MCF 10A (cell line): ENCODE measurements at regions not wholly inside any gene's neighbourhood (a gene's known extent, or its start where the extent isn't known, plus 50 kb on each side); places are given as distances from the start of the nearest gene placed in this dataset.

Experiments used
- BruUV-seq: library from RNA; stranded (reverse); fragments of 400-500 nt; replicated peaks from 2 replicates; lab custom pipeline; 2021; lab: Mats Ljungman, UMichigan
- CTCF ChIA-PET: fragments of 300-600 bp; sonication (Branson Sonifier 250); formaldehyde crosslinking; extraction: SDS; loops from one replicate; lab custom pipeline; 2021; ENCODE audit warnings: antibody characterized with exemption, inconsistent platforms; lab: Yijun Ruan, JAX
- POLR2A ChIA-PET: fragments of 300-600, 350-650 bp; sonication (Branson Sonifier 250); formaldehyde crosslinking; extraction: SDS; loops from one replicate; lab custom pipeline; 2020; ENCODE audit warnings: antibody characterized with exemption, inconsistent platforms; lab: Yijun Ruan, JAX
- DNase-seq: peaks from one replicate; pipeline ENCODE4 v3.0.0-alpha.2; 2018; ENCODE audit not compliant: unreplicated experiment
- H3K27ac Mint-ChIP-seq: one replicate; pipeline ENCODE4 v1.8.0; 2022; ENCODE audit warnings: mild to moderate bottlenecking, low read depth, mixed read lengths; ENCODE audit not compliant: unreplicated experiment
- H3K27me3 Mint-ChIP-seq: one replicate; pipeline ENCODE4 v1.8.0; 2022; ENCODE audit warnings: mixed read lengths; ENCODE audit not compliant: insufficient read depth, unreplicated experiment
- H3K36me3 Mint-ChIP-seq: one replicate; pipeline ENCODE4 v1.8.0; 2022; ENCODE audit warnings: mild to moderate bottlenecking, moderate library complexity, mixed read lengths; ENCODE audit not compliant: insufficient read depth, unreplicated experiment
- H3K4me1 Mint-ChIP-seq: one replicate; pipeline ENCODE4 v1.8.0; 2022; ENCODE audit warnings: mixed read lengths; ENCODE audit not compliant: insufficient read depth, unreplicated experiment
- H3K4me3 Mint-ChIP-seq: one replicate; pipeline ENCODE4 v1.8.0; 2022; ENCODE audit warnings: mild to moderate bottlenecking, moderate library complexity, mixed read lengths; ENCODE audit not compliant: unreplicated experiment
- H3K9me3 Mint-ChIP-seq: one replicate; pipeline ENCODE4 v1.8.0; 2022; ENCODE audit warnings: mixed read lengths; ENCODE audit not compliant: unreplicated experiment
- CTCF ChIP-seq: fragments of 200-600 bp; IDR thresholded peaks from one replicate; pipeline ENCODE4 v1.8.0; 2022; ENCODE audit warnings: antibody characterized with exemption, mild to moderate bottlenecking; ENCODE audit not compliant: unreplicated experiment
- intact Hi-C: fragments of 100-400 bp; cut with micrococcal nuclease; formaldehyde crosslinking; loops from 2 replicates; pipeline ENCODE4 v1.14.1; 2022

- H3K27me3 Mint-ChIP-seq, result peaks cover 53% of the 10 kb centered on the region
- no peaks in the 10 kb centered on the region for H3K4me1 Mint-ChIP-seq
- no peak for TF ChIP-seq CTCF
- no peaks in the 10 kb centered on the region for H3K36me3 Mint-ChIP-seq
- H3K4me3 Mint-ChIP-seq, result no peak overlapping the region
- BruUV-seq, result no TSS peak
- no peak for DNase-seq
- H3K9me3 Mint-ChIP-seq, result no peaks in the 10 kb centered on the region
- H3K27ac Mint-ChIP-seq, result no peak overlapping the region
- intact Hi-C loops, result no loop called here
- CTCF ChIA-PET, result interaction anchor here (0.6 kb wide), 1 partner anchor 186 kb away, joined by 3 read pairs; no protein-coding TSS in a partner anchor
- POLR2A ChIA-PET, result interaction anchor here (0.6 to 0.7 kb wide), 2 partner anchors 477 to 508 kb away, joined by 3 read pairs; no protein-coding TSS in a partner anchor
Observed at GRCh38 chr3:94887065-94887464, 824.2 kb downstream of the NSUN3 start.

GRCh38 chr3:94896994-94897393, 834.1 kb downstream of the NSUN3 start:
- H3K9me3 Mint-ChIP-seq, result no peaks in the 10 kb centered on the region
- DNase-seq, result no peak
- ChIA-PET CTCF (interaction anchor here (0.6 kb wide), 1 partner anchor 12 kb away, joined by 3 read pairs; no protein-coding TSS in a partner anchor), POLR2A (no interaction called here)
- no TSS peak for BruUV-seq
- TF ChIP-seq CTCF, result no peak
- H3K4me3 Mint-ChIP-seq, result no peak overlapping the region
- H3K4me1 Mint-ChIP-seq, result no peaks in the 10 kb centered on the region
- H3K27me3 Mint-ChIP-seq, result peaks cover 63% of the 10 kb centered on the region
- no peaks in the 10 kb centered on the region for H3K36me3 Mint-ChIP-seq
- H3K27ac Mint-ChIP-seq, result no peak overlapping the region
- intact Hi-C loops, result no loop called here

GRCh38 chr3:94904156-94904674, 841.4 kb downstream of the NSUN3 start:
- no peaks in the 10 kb centered on the region for H3K36me3 Mint-ChIP-seq
- no peak overlapping the region for H3K4me3 Mint-ChIP-seq
- H3K4me1 Mint-ChIP-seq, result no peaks in the 10 kb centered on the region
- no peak for TF ChIP-seq CTCF
- intact Hi-C loops, result no loop called here
- DNase-seq, result no peak
- POLR2A ChIA-PET, result no interaction called here
- peaks cover 29% of the 10 kb centered on the region for H3K27me3 Mint-ChIP-seq
- no peak overlapping the region for H3K27ac Mint-ChIP-seq
- CTCF ChIA-PET, result no interaction called here
- no TSS peak for BruUV-seq
- H3K9me3 Mint-ChIP-seq, result no peaks in the 10 kb centered on the region

- no peak for TF ChIP-seq CTCF
Observed at GRCh38 chr3:94909726-94910125, 846.9 kb downstream of the NSUN3 start.

More at GRCh38 chr3:94909726-94910125, 846.9 kb downstream of the NSUN3 start:
- H3K4me3 Mint-ChIP-seq, result no peak overlapping the region
- no peak overlapping the region for H3K27ac Mint-ChIP-seq
- CTCF ChIA-PET, result no interaction called here
- intact Hi-C loops, result no loop called here
- POLR2A ChIA-PET, result no interaction called here
- DNase-seq, result no peak
- BruUV-seq, result no TSS peak
- H3K4me1 Mint-ChIP-seq, result no peaks in the 10 kb centered on the region
- no peaks in the 10 kb centered on the region for H3K9me3 Mint-ChIP-seq
- H3K36me3 Mint-ChIP-seq, result no peaks in the 10 kb centered on the region
- peaks cover 12% of the 10 kb centered on the region for H3K27me3 Mint-ChIP-seq
